Hepatocyte (in vitro differentiated cells): ENCODE measurements at regions not wholly inside any gene's neighbourhood (a gene's known extent, or its start where the extent isn't known, plus 50 kb on each side); places are given as distances from the start of the nearest gene placed in this dataset.

Experiments used
- EZH2 ChIP-seq: fragments of 200-600 bp; sonication (generic); IDR thresholded peaks from 2 replicates; pipeline ENCODE4 v1.6.1; 2016; ENCODE audit warnings: antibody characterized with exemption, mild to moderate bottlenecking, borderline replicate concordance
- EZH2phosphoT487 ChIP-seq: fragments of 200-600 bp; sonication (generic); IDR thresholded peaks from one replicate; pipeline ENCODE4 v1.6.1; 2018; ENCODE audit warnings: antibody characterized with exemption, mild to moderate bottlenecking, low read depth, moderate library complexity; ENCODE audit not compliant: unreplicated experiment, severe bottlenecking
- TF ChIP-seq, protein P1 (sequence below): fragments of 200-600 bp; sonication (generic); IDR thresholded peaks from 2 replicates; pipeline ENCODE4 v1.5.1; 2016; ENCODE audit warnings: antibody characterized with exemption, mild to moderate bottlenecking; ENCODE audit not compliant: poor library complexity

DNA sequence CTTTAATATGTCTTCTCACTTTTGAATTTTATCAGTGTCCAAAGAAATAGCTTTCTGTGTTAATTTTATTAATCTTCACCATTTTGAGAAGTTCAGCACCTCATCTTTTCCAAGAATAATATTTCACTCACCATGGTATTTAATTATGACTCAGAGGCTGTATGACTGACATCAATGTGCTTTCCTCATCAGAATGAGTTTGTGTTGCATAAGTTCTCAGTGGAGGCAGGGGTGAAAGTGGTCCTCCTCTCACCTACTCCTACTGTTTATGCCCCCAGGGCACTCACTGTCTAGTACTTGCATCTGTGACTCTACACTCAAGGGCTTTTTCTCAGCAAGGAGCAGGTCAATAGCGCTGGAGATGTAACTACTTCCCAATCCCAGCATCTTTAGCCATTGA, 905.3 kb upstream of the INTU start:
- TF ChIP-seq, protein P1, sequence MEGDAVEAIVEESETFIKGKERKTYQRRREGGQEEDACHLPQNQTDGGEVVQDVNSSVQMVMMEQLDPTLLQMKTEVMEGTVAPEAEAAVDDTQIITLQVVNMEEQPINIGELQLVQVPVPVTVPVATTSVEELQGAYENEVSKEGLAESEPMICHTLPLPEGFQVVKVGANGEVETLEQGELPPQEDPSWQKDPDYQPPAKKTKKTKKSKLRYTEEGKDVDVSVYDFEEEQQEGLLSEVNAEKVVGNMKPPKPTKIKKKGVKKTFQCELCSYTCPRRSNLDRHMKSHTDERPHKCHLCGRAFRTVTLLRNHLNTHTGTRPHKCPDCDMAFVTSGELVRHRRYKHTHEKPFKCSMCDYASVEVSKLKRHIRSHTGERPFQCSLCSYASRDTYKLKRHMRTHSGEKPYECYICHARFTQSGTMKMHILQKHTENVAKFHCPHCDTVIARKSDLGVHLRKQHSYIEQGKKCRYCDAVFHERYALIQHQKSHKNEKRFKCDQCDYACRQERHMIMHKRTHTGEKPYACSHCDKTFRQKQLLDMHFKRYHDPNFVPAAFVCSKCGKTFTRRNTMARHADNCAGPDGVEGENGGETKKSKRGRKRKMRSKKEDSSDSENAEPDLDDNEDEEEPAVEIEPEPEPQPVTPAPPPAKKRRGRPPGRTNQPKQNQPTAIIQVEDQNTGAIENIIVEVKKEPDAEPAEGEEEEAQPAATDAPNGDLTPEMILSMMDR, result no peak
- TF ChIP-seq EZH2phosphoT487, result no peak
- TF ChIP-seq EZH2, result no peak
